Natural killer cell (primary cell): ENCODE measurements at regions not wholly inside any gene's neighbourhood (a gene's known extent, or its start where the extent isn't known, plus 50 kb on each side); places are given as distances from the start of the nearest gene placed in this dataset.

Experiments
- ATAC-seq, 3 donors: fragments of 150-1000 bp in 2 of 3; fragments of 200-7000 bp in 1 of 3; cut with Tn5 transposase; 1 replicate in 1 of 3; 2 replicates in 2 of 3; pipeline ENCODE4 v1.10.0; 2021; ENCODE audit warnings: mild to moderate bottlenecking in 2 of 3, moderate library complexity in 2 of 3
- DNase-seq, 2 donors: peaks; one replicate each; pipeline versions ENCODE4 v3.0.0 to v3.0.0-alpha.2; 2013 to 2021; ENCODE audit warnings: mixed read lengths in 1 of 2
- H3K27ac ChIP-seq: one replicate; pipeline ENCODE4 v1.5.1; 2013; ENCODE audit warnings: mild to moderate bottlenecking, low read length
- H3K27me3 ChIP-seq: one replicate; pipeline ENCODE4 v1.6.1; 2013; ENCODE audit warnings: low read length; ENCODE audit not compliant: control insufficient read depth, insufficient read depth
- H3K36me3 ChIP-seq: one replicate; pipeline ENCODE4 v1.6.1; 2013; ENCODE audit warnings: low read length; ENCODE audit not compliant: control insufficient read depth, insufficient read depth
- H3K4me1 ChIP-seq: one replicate; pipeline ENCODE4 v1.6.1; 2013; ENCODE audit warnings: low read length; ENCODE audit not compliant: control insufficient read depth, insufficient read depth
- H3K4me3 ChIP-seq: one replicate; pipeline ENCODE4 v1.5.1; 2013; ENCODE audit warnings: low read length
- H3K9me3 ChIP-seq: one replicate; pipeline ENCODE4 v1.6.1; 2013; ENCODE audit warnings: low read length; ENCODE audit not compliant: control insufficient read depth, insufficient read depth
- H3K27ac Mint-ChIP-seq, 2 donors: one replicate each; pipeline ENCODE4 v1.8.0; 2022; ENCODE audit warnings: mild to moderate bottlenecking in 2 of 2, mixed read lengths in 2 of 2, moderate library complexity in 1 of 2
- H3K27me3 Mint-ChIP-seq, 2 donors: one replicate each; pipeline ENCODE4 v1.8.0; 2022; ENCODE audit warnings: low read depth in 2 of 2, mixed read lengths in 2 of 2
- H3K36me3 Mint-ChIP-seq: one replicate; pipeline ENCODE4 v1.8.0; 2022; ENCODE audit warnings: mixed read lengths
- H3K4me1 Mint-ChIP-seq, 2 donors: one replicate each; pipeline ENCODE4 v1.8.0; 2022; ENCODE audit warnings: mixed read lengths in 2 of 2
- H3K4me3 Mint-ChIP-seq: one replicate; pipeline ENCODE4 v1.8.0; 2022; ENCODE audit warnings: mild to moderate bottlenecking, moderate library complexity, mixed read lengths
- H3K9me3 Mint-ChIP-seq, 2 donors: one replicate each; pipeline ENCODE4 v1.8.0; 2022; ENCODE audit warnings: mixed read lengths in 2 of 2
- CTCF ChIP-seq: fragments of 200-600 bp; IDR thresholded peaks from one replicate; pipeline ENCODE4 v1.8.0; 2022; ENCODE audit warnings: antibody characterized with exemption
- WGBS: methylation state at CpG from one replicate; pipeline ENCODE4 v1.1.7; 2013; ENCODE audit warnings: missing lambda C conversion rate; ENCODE audit not compliant: insufficient coverage; 5-methylcytosine and 5-hydroxymethylcytosine counted together
- intact Hi-C: fragments of 100-400 bp; cut with micrococcal nuclease; formaldehyde crosslinking; loops from one replicate; pipeline ENCODE4 v1.14.2; 2022

- DNase-seq (no peak), ATAC-seq (no peak)
- no peak overlapping the region for H3K4me3 ChIP-seq
- no peaks in the 10 kb centered on the region for H3K27me3 Mint-ChIP-seq
- no peak for TF ChIP-seq CTCF
- H3K4me3 Mint-ChIP-seq, result no peak overlapping the region
- no peak overlapping the region for H3K27ac ChIP-seq
- no peaks in the 10 kb centered on the region for H3K4me1 Mint-ChIP-seq
- 90% methylated on average over 2 of the region's 5 CpGs for WGBS
- H3K36me3 ChIP-seq, result no peaks in the 10 kb centered on the region
- intact Hi-C loops, result no loop called here
- no peaks in the 10 kb centered on the region for H3K4me1 ChIP-seq
- no peaks in the 10 kb centered on the region for H3K36me3 Mint-ChIP-seq
- peaks cover 10 to 18% of the 10 kb centered on the region in 2 donors for H3K9me3 Mint-ChIP-seq
- H3K9me3 ChIP-seq, result no peaks in the 10 kb centered on the region
- no peak overlapping the region for H3K27ac Mint-ChIP-seq
- H3K27me3 ChIP-seq, result no peaks in the 10 kb centered on the region
Measured at GRCh38 chr1:80825067-80825466, 975.7 kb upstream of the ADGRL2 start.

GRCh38 chr1:80818211-80818610 is 982.5 kb upstream of the ADGRL2 start:
- Histone ChIP-seq H3K36me3 (no peaks in the 10 kb centered on the region), H3K27ac (no peak overlapping the region), H3K4me1 (no peaks in the 10 kb centered on the region), H3K9me3 (no peaks in the 10 kb centered on the region), H3K4me3 (no peak overlapping the region), H3K27me3 (no peaks in the 10 kb centered on the region)
- H3K27ac Mint-ChIP-seq, result no peak overlapping the region
- H3K9me3 Mint-ChIP-seq, result peaks cover 6 to 12% of the 10 kb centered on the region in 2 donors
- ATAC-seq, result no peak
- no peaks in the 10 kb centered on the region for H3K27me3 Mint-ChIP-seq
- no peak for TF ChIP-seq CTCF
- no peak overlapping the region for H3K4me3 Mint-ChIP-seq
- WGBS, result 94% methylated on average over 1 of the region's 1 CpG
- H3K36me3 Mint-ChIP-seq, result peaks cover 7% of the 10 kb centered on the region
- intact Hi-C loops, result no loop called here
- no peaks in the 10 kb centered on the region for H3K4me1 Mint-ChIP-seq
- DNase-seq, result no peak

- intact Hi-C loops, result no loop called here
- H3K36me3 Mint-ChIP-seq, result peaks cover 6% of the 10 kb centered on the region
- H3K27me3 ChIP-seq, result no peaks in the 10 kb centered on the region
Measured at GRCh38 chr1:80807981-80808380, 992.8 kb upstream of the ADGRL2 start.

More at GRCh38 chr1:80807981-80808380, 992.8 kb upstream of the ADGRL2 start:
- H3K9me3 Mint-ChIP-seq, result peaks cover 22 to 24% of the 10 kb centered on the region in 2 donors
- no peaks in the 10 kb centered on the region for H3K4me1 Mint-ChIP-seq
- no peak overlapping the region for H3K27ac Mint-ChIP-seq
- Histone ChIP-seq H3K4me3 (no peak overlapping the region), H3K27ac (no peak overlapping the region), H3K36me3 (no peaks in the 10 kb centered on the region), H3K9me3 (no peaks in the 10 kb centered on the region), H3K4me1 (no peaks in the 10 kb centered on the region)
- ATAC-seq (no peak), DNase-seq (no peak)
- no peaks in the 10 kb centered on the region for H3K27me3 Mint-ChIP-seq
- no peak overlapping the region for H3K4me3 Mint-ChIP-seq
- no peak for TF ChIP-seq CTCF
- WGBS, result 81% methylated on average over 2 of the region's 2 CpGs
